Lower leg skin (tissue), 3 donors: ENCODE measurements at regions not wholly inside any gene's neighbourhood (a gene's known extent, or its start where the extent isn't known, plus 50 kb on each side); places are given as distances from the start of the nearest gene placed in this dataset.

Experiments
- POLR2A ChIP-seq, 2 donors: fragments of 450-650 bp; IDR thresholded peaks; one replicate each; pipeline ENCODE4 v1.6.1; 2016 to 2017; ENCODE audit warnings: antibody characterized with exemption in 2 of 2, mild to moderate bottlenecking in 1 of 2, moderate library complexity in 1 of 2
- TF ChIP-seq, protein P1 (sequence below), 3 donors: fragments of 450-650 bp; IDR thresholded peaks; one replicate each; pipeline ENCODE4 v1.5.1; 2016; ENCODE audit warnings: antibody characterized with exemption in 3 of 3, mild to moderate bottlenecking in 3 of 3, moderate library complexity in 2 of 3

GRCh38 chrX:25558137-25558536 lies 542.4 kb upstream of the ARX start:
- TF ChIP-seq POLR2A (IDR thresholded peaks at IDR 0.05), result no peak
- TF ChIP-seq, protein P1, sequence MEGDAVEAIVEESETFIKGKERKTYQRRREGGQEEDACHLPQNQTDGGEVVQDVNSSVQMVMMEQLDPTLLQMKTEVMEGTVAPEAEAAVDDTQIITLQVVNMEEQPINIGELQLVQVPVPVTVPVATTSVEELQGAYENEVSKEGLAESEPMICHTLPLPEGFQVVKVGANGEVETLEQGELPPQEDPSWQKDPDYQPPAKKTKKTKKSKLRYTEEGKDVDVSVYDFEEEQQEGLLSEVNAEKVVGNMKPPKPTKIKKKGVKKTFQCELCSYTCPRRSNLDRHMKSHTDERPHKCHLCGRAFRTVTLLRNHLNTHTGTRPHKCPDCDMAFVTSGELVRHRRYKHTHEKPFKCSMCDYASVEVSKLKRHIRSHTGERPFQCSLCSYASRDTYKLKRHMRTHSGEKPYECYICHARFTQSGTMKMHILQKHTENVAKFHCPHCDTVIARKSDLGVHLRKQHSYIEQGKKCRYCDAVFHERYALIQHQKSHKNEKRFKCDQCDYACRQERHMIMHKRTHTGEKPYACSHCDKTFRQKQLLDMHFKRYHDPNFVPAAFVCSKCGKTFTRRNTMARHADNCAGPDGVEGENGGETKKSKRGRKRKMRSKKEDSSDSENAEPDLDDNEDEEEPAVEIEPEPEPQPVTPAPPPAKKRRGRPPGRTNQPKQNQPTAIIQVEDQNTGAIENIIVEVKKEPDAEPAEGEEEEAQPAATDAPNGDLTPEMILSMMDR (IDR thresholded peaks at IDR 0.05), result no peak
